Neural progenitor cell (in vitro differentiated cells): ENCODE measurements at regions not wholly inside any gene's neighbourhood (a gene's known extent, or its start where the extent isn't known, plus 50 kb on each side); places are given as distances from the start of the nearest gene placed in this dataset.

Source experiments
- DNase-seq: peaks from one replicate; pipeline ENCODE4 v3.0.0-alpha.2; 2016; ENCODE audit warnings: low spot score
- H2AFZ ChIP-seq: fragments of 200-600 bp; sonication (generic); replicated peaks from 2 replicates; pipeline ENCODE4 v1.6.1; 2016; ENCODE audit warnings: antibody characterized with exemption
- H3F3A ChIP-seq: fragments of 200-600 bp; sonication (generic); 2 replicates; pipeline ENCODE4 v1.6.1; 2016; ENCODE audit warnings: antibody characterized with exemption, low read depth
- H3K27ac ChIP-seq: fragments of 200-600 bp; sonication (generic); 2 replicates; pipeline ENCODE4 v1.5.1; 2016; ENCODE audit warnings: mild to moderate bottlenecking
- H3K27me3 ChIP-seq: fragments of 200-600 bp; sonication (generic); 2 replicates; pipeline ENCODE4 v1.6.1; 2016; ENCODE audit warnings: mild to moderate bottlenecking, moderate library complexity
- H3K36me3 ChIP-seq: fragments of 200-600 bp; sonication (generic); 2 replicates; pipeline ENCODE4 v1.5.1; 2016
- H3K4me1 ChIP-seq: fragments of 200-600 bp; sonication (generic); 2 replicates; pipeline ENCODE4 v1.6.1; 2016; ENCODE audit warnings: mixed run types
- H3K4me2 ChIP-seq: fragments of 200-600 bp; sonication (generic); 2 replicates; pipeline ENCODE4 v1.6.1; 2016
- H3K4me3 ChIP-seq: fragments of 200-600 bp; sonication (generic); 2 replicates; pipeline ENCODE4 v1.5.1; 2016
- H3K79me2 ChIP-seq: fragments of 200-600 bp; sonication (generic); 2 replicates; pipeline ENCODE4 v1.6.1; 2016; ENCODE audit warnings: low read depth
- H3K9ac ChIP-seq: fragments of 200-600 bp; sonication (generic); 2 replicates; pipeline ENCODE4 v1.6.1; 2016
- H3K9me3 ChIP-seq: fragments of 200-600 bp; sonication (generic); 2 replicates; pipeline ENCODE4 v1.5.1; 2016; ENCODE audit warnings: low read depth
- H4K20me1 ChIP-seq: fragments of 200-600 bp; sonication (generic); 2 replicates; pipeline ENCODE4 v1.6.1; 2016; ENCODE audit warnings: low read depth
- H3K27ac Mint-ChIP-seq: 3 replicates; pipeline ENCODE4 v1.8.0; 2021; ENCODE audit warnings: mixed read lengths
- H3K27me3 Mint-ChIP-seq: 2 replicates; pipeline ENCODE4 v1.8.0; 2022; ENCODE audit warnings: low read depth, mild to moderate bottlenecking, inconsistent platforms, moderate library complexity, mixed read lengths; ENCODE audit not compliant: insufficient read depth
- H3K36me3 Mint-ChIP-seq: 3 replicates; pipeline ENCODE4 v1.8.0; 2021; ENCODE audit warnings: mixed read lengths
- H3K4me1 Mint-ChIP-seq: 3 replicates; pipeline ENCODE4 v1.8.0; 2021; ENCODE audit warnings: mixed read lengths
- H3K4me3 Mint-ChIP-seq: 3 replicates; pipeline ENCODE4 v1.8.0; 2021; ENCODE audit warnings: mild to moderate bottlenecking, moderate library complexity, mixed read lengths
- H3K9me3 Mint-ChIP-seq: 3 replicates; pipeline ENCODE4 v1.8.0; 2020; ENCODE audit warnings: mixed read lengths
- EZH2 ChIP-seq: fragments of 200-600 bp; sonication (generic); IDR thresholded peaks from 2 replicates; pipeline ENCODE4 v1.6.1; 2017; ENCODE audit warnings: antibody characterized with exemption, mild to moderate bottlenecking, moderate library complexity
- EZH2phosphoT487 ChIP-seq: fragments of 200-600 bp; sonication (generic); IDR thresholded peaks from 2 replicates; pipeline ENCODE4 v1.6.1; 2017; ENCODE audit warnings: antibody characterized with exemption
- TF ChIP-seq, protein P1 (sequence below): fragments of 200-600 bp; sonication (generic); IDR thresholded peaks from 2 replicates; pipeline ENCODE4 v1.5.1; 2017; ENCODE audit warnings: antibody characterized with exemption, mild to moderate bottlenecking

- H3K27ac ChIP-seq: no peak overlapping the region
- peaks cover 3% of the 10 kb centered on the region for H3K27me3 Mint-ChIP-seq
- no peak overlapping the region for H3K4me3 Mint-ChIP-seq
- H3K27ac Mint-ChIP-seq: no peak overlapping the region
- H3K36me3 ChIP-seq: no peaks in the 10 kb centered on the region
- H3K9ac ChIP-seq: no peak overlapping the region
- H3K4me1 ChIP-seq: no peaks in the 10 kb centered on the region
- H3K79me2 ChIP-seq: no peaks in the 10 kb centered on the region
- no peak overlapping the region for H2AFZ ChIP-seq
- no peaks in the 10 kb centered on the region for H3K9me3 ChIP-seq
- H3K4me1 Mint-ChIP-seq: no peaks in the 10 kb centered on the region
- no peaks in the 10 kb centered on the region for H3K9me3 Mint-ChIP-seq
- no peaks in the 10 kb centered on the region for H4K20me1 ChIP-seq
- no peak overlapping the region for H3K4me2 ChIP-seq
- no peak for DNase-seq
- no peak overlapping the region for H3K4me3 ChIP-seq
- no peaks in the 10 kb centered on the region for H3K27me3 ChIP-seq
- H3K36me3 Mint-ChIP-seq: no peaks in the 10 kb centered on the region
- TF ChIP-seq EZH2phosphoT487: no peak
- TF ChIP-seq EZH2: no peak
- TF ChIP-seq, protein P1, sequence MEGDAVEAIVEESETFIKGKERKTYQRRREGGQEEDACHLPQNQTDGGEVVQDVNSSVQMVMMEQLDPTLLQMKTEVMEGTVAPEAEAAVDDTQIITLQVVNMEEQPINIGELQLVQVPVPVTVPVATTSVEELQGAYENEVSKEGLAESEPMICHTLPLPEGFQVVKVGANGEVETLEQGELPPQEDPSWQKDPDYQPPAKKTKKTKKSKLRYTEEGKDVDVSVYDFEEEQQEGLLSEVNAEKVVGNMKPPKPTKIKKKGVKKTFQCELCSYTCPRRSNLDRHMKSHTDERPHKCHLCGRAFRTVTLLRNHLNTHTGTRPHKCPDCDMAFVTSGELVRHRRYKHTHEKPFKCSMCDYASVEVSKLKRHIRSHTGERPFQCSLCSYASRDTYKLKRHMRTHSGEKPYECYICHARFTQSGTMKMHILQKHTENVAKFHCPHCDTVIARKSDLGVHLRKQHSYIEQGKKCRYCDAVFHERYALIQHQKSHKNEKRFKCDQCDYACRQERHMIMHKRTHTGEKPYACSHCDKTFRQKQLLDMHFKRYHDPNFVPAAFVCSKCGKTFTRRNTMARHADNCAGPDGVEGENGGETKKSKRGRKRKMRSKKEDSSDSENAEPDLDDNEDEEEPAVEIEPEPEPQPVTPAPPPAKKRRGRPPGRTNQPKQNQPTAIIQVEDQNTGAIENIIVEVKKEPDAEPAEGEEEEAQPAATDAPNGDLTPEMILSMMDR: no peak
- H3F3A ChIP-seq: no peaks in the 10 kb centered on the region
Observed at GRCh38 chr12:93126069-93126474, 197.0 kb upstream of the EEA1 start.

GRCh38 chr12:93127107-93127560 lies 198.0 kb upstream of the EEA1 start:
- Histone ChIP-seq H3K4me1 (no peaks in the 10 kb centered on the region), H3F3A (no peaks in the 10 kb centered on the region), H2AFZ (no peak overlapping the region), H3K9me3 (no peaks in the 10 kb centered on the region), H4K20me1 (no peaks in the 10 kb centered on the region), H3K4me2 (no peak overlapping the region), H3K9ac (no peak overlapping the region), H3K4me3 (no peak overlapping the region), H3K79me2 (no peaks in the 10 kb centered on the region), H3K27ac (no peak overlapping the region), H3K27me3 (no peaks in the 10 kb centered on the region), H3K36me3 (no peaks in the 10 kb centered on the region)
- TF ChIP-seq EZH2: no peak
- no peak for TF ChIP-seq EZH2phosphoT487
- TF ChIP-seq, protein P1: no peak
- H3K27ac Mint-ChIP-seq: no peak overlapping the region
- H3K36me3 Mint-ChIP-seq: no peaks in the 10 kb centered on the region
- H3K4me3 Mint-ChIP-seq: no peak overlapping the region
- no peak for DNase-seq
- H3K27me3 Mint-ChIP-seq: peaks cover 3% of the 10 kb centered on the region
- H3K9me3 Mint-ChIP-seq: no peaks in the 10 kb centered on the region
- no peaks in the 10 kb centered on the region for H3K4me1 Mint-ChIP-seq

DNA sequence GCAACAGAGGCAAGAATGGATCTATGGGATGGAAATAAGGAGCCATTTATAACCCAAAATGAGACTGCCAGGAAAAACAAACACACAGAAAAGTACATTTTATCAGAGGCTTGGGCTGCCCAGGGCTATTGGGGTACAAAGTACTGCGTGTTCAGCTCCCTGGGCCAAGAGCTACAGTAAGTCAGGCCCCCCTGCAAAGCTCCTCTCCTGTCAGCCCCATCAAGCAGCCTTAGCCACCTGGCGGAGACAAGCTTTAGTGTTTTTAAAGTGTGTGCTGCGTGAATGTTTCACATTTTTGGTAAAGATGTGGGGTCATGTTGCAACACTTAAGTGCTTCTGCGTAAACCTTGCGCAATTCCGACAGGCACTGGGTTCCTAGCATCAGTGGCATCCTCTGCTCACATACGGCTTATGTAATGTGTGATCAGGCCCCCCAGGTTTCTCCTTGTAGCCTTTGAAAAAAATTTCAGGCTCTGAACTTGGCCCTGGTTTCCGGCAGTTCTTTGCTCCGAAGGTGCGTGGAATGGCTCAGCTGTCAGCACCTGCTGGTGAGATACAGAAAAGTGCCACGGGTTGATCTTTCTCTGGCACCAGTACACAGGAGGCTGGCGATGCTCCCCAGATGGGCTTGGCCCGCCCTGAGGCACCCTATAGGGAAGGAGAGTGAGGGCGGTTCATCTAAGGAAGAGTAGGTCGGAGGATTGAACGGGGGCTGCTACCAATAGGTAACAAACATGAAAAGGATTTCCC lies 198.7 kb upstream of the EEA1 start:
- Histone ChIP-seq H3K27me3 (no peaks in the 10 kb centered on the region), H3K79me2 (no peaks in the 10 kb centered on the region), H3F3A (no peaks in the 10 kb centered on the region), H3K4me2 (no peak overlapping the region), H4K20me1 (no peaks in the 10 kb centered on the region), H3K4me3 (no peak overlapping the region), H3K27ac (no peak overlapping the region), H2AFZ (no peak overlapping the region), H3K9ac (no peak overlapping the region), H3K36me3 (no peaks in the 10 kb centered on the region), H3K4me1 (no peaks in the 10 kb centered on the region), H3K9me3 (no peaks in the 10 kb centered on the region)
- DNase-seq: peak; percentile 9
- Mint-ChIP-seq H3K4me1 (no peaks in the 10 kb centered on the region), H3K27ac (no peak overlapping the region), H3K27me3 (peaks cover 3% of the 10 kb centered on the region), H3K9me3 (no peaks in the 10 kb centered on the region), H3K36me3 (no peaks in the 10 kb centered on the region), H3K4me3 (no peak overlapping the region)
- TF ChIP-seq EZH2phosphoT487 (no peak), EZH2 (no peak)
- TF ChIP-seq, protein P1: no peak
